ENCODE measurements at regions not wholly inside any gene's neighbourhood (a gene's known extent, or its start where the extent isn't known, plus 50 kb on each side); places are given as distances from the start of the nearest gene placed in this dataset.

GRCh38 chr12:67833602-67834001 lies 155.6 kb upstream of the IFNG-AS1 start:
- H3K79me2 ChIP-seq (ENCODE audit: control insufficient read depth, insufficient read depth, low read length, unreplicated experiment) = no peaks in the 10 kb centered on the region
- H3K27me3 ChIP-seq (ENCODE audit: insufficient read depth, low read length) = no peaks in the 10 kb centered on the region
- H3K4me1 ChIP-seq (ENCODE audit: control insufficient read depth, insufficient read depth, low read length, unreplicated experiment) = peaks cover 2% of the 10 kb centered on the region
- no peaks in the 10 kb centered on the region for H3K36me3 ChIP-seq (ENCODE audit: insufficient read depth, low read length)
- no peak overlapping the region for H3K4me3 ChIP-seq (ENCODE audit: low read depth, low read length)
- H2AFZ ChIP-seq (ENCODE audit: low read length, unreplicated experiment) = no peak overlapping the region
- H3K27ac ChIP-seq (ENCODE audit: low read depth, low read length) = no peak overlapping the region

GRCh38 chr12:67837876-67838275 lies 151.4 kb upstream of the IFNG-AS1 start:
- no peaks in the 10 kb centered on the region for H3K36me3 ChIP-seq (ENCODE audit: insufficient read depth, low read length)
- no peak overlapping the region for H2AFZ ChIP-seq (ENCODE audit: low read length, unreplicated experiment)
- no peak overlapping the region for H3K4me3 ChIP-seq (ENCODE audit: low read depth, low read length)
- no peaks in the 10 kb centered on the region for H3K27me3 ChIP-seq (ENCODE audit: insufficient read depth, low read length)
- no peaks in the 10 kb centered on the region for H3K4me1 ChIP-seq (ENCODE audit: control insufficient read depth, insufficient read depth, low read length, unreplicated experiment)
- H3K27ac ChIP-seq (ENCODE audit: low read depth, low read length) = no peak overlapping the region
- H3K79me2 ChIP-seq (ENCODE audit: control insufficient read depth, insufficient read depth, low read length, unreplicated experiment) = no peaks in the 10 kb centered on the region

- H2AFZ ChIP-seq (ENCODE audit: low read length, unreplicated experiment) = no peak overlapping the region
- H3K79me2 ChIP-seq (ENCODE audit: control insufficient read depth, insufficient read depth, low read length, unreplicated experiment) = no peaks in the 10 kb centered on the region
These were observed 147.1 kb upstream of the IFNG-AS1 start for GRCh38 chr12:67842124-67842523.

GRCh38 chr12:67843257-67843656 lies 146.0 kb upstream of the IFNG-AS1 start:
- Histone ChIP-seq H2AFZ (ENCODE audit: low read length, unreplicated experiment) (no peak overlapping the region), H3K4me3 (ENCODE audit: low read depth, low read length) (no peak overlapping the region), H3K36me3 (ENCODE audit: insufficient read depth, low read length) (no peaks in the 10 kb centered on the region), H3K27ac (ENCODE audit: low read depth, low read length) (no peak overlapping the region), H3K4me1 (ENCODE audit: control insufficient read depth, insufficient read depth, low read length, unreplicated experiment) (no peaks in the 10 kb centered on the region), H3K27me3 (ENCODE audit: insufficient read depth, low read length) (no peaks in the 10 kb centered on the region), H3K79me2 (ENCODE audit: control insufficient read depth, insufficient read depth, low read length, unreplicated experiment) (no peaks in the 10 kb centered on the region)

More at GRCh38 chr12:67842124-67842523, 147.1 kb upstream of the IFNG-AS1 start:
- H3K4me3 ChIP-seq (ENCODE audit: low read depth, low read length) = no peak overlapping the region
- H3K36me3 ChIP-seq (ENCODE audit: insufficient read depth, low read length) = no peaks in the 10 kb centered on the region
- H3K4me1 ChIP-seq (ENCODE audit: control insufficient read depth, insufficient read depth, low read length, unreplicated experiment) = no peaks in the 10 kb centered on the region
- no peaks in the 10 kb centered on the region for H3K27me3 ChIP-seq (ENCODE audit: insufficient read depth, low read length)
- H3K27ac ChIP-seq (ENCODE audit: low read depth, low read length) = no peak overlapping the region

- Histone ChIP-seq H3K27ac (ENCODE audit: low read depth, low read length) (no peak overlapping the region), H3K27me3 (ENCODE audit: insufficient read depth, low read length) (no peaks in the 10 kb centered on the region), H3K79me2 (ENCODE audit: control insufficient read depth, insufficient read depth, low read length, unreplicated experiment) (no peaks in the 10 kb centered on the region), H3K36me3 (ENCODE audit: insufficient read depth, low read length) (no peaks in the 10 kb centered on the region), H2AFZ (ENCODE audit: low read length, unreplicated experiment) (peak overlapping the region; percentile 99), H3K4me3 (ENCODE audit: low read depth, low read length) (peak overlapping the region; percentile 69), H3K4me1 (ENCODE audit: control insufficient read depth, insufficient read depth, low read length, unreplicated experiment) (peaks cover 8% of the 10 kb centered on the region)
These were observed 136.5 kb upstream of the IFNG-AS1 start for GRCh38 chr12:67852701-67853100.

- H3K36me3 ChIP-seq (ENCODE audit: insufficient read depth, low read length) = no peaks in the 10 kb centered on the region
- no peaks in the 10 kb centered on the region for H3K79me2 ChIP-seq (ENCODE audit: control insufficient read depth, insufficient read depth, low read length, unreplicated experiment)
- H3K27me3 ChIP-seq (ENCODE audit: insufficient read depth, low read length) = no peaks in the 10 kb centered on the region
- H2AFZ ChIP-seq (ENCODE audit: low read length, unreplicated experiment) = peak overlapping the region; percentile 99
- H3K27ac ChIP-seq (ENCODE audit: low read depth, low read length) = no peak overlapping the region
- H3K4me1 ChIP-seq (ENCODE audit: control insufficient read depth, insufficient read depth, low read length, unreplicated experiment) = peaks cover 8% of the 10 kb centered on the region
- peak overlapping the region; percentile 69 for H3K4me3 ChIP-seq (ENCODE audit: low read depth, low read length)
These were observed 136.0 kb upstream of the IFNG-AS1 start for GRCh38 chr12:67853204-67853603.

GRCh38 chr12:67854351-67854750 lies 134.9 kb upstream of the IFNG-AS1 start:
- no peak overlapping the region for H2AFZ ChIP-seq (ENCODE audit: low read length, unreplicated experiment)
- H3K79me2 ChIP-seq (ENCODE audit: control insufficient read depth, insufficient read depth, low read length, unreplicated experiment) = no peaks in the 10 kb centered on the region
- H3K27me3 ChIP-seq (ENCODE audit: insufficient read depth, low read length) = no peaks in the 10 kb centered on the region
- H3K4me1 ChIP-seq (ENCODE audit: control insufficient read depth, insufficient read depth, low read length, unreplicated experiment) = peaks cover 8% of the 10 kb centered on the region
- no peak overlapping the region for H3K4me3 ChIP-seq (ENCODE audit: low read depth, low read length)
- H3K36me3 ChIP-seq (ENCODE audit: insufficient read depth, low read length) = no peaks in the 10 kb centered on the region
- no peak overlapping the region for H3K27ac ChIP-seq (ENCODE audit: low read depth, low read length)

- no peak overlapping the region for H2AFZ ChIP-seq (ENCODE audit: low read length, unreplicated experiment)
- no peaks in the 10 kb centered on the region for H3K79me2 ChIP-seq (ENCODE audit: control insufficient read depth, insufficient read depth, low read length, unreplicated experiment)
- H3K36me3 ChIP-seq (ENCODE audit: insufficient read depth, low read length) = no peaks in the 10 kb centered on the region
- no peak overlapping the region for H3K4me3 ChIP-seq (ENCODE audit: low read depth, low read length)
- H3K27ac ChIP-seq (ENCODE audit: low read depth, low read length) = no peak overlapping the region
- no peaks in the 10 kb centered on the region for H3K27me3 ChIP-seq (ENCODE audit: insufficient read depth, low read length)
- peaks cover 8% of the 10 kb centered on the region for H3K4me1 ChIP-seq (ENCODE audit: control insufficient read depth, insufficient read depth, low read length, unreplicated experiment)
These were observed 134.1 kb upstream of the IFNG-AS1 start for GRCh38 chr12:67855103-67855502.

GRCh38 chr12:67871231-67871630 lies 118.0 kb upstream of the IFNG-AS1 start:
- H2AFZ ChIP-seq (ENCODE audit: low read length, unreplicated experiment) = no peak overlapping the region
- H3K27me3 ChIP-seq (ENCODE audit: insufficient read depth, low read length) = no peaks in the 10 kb centered on the region
- H3K4me3 ChIP-seq (ENCODE audit: low read depth, low read length) = no peak overlapping the region
- H3K36me3 ChIP-seq (ENCODE audit: insufficient read depth, low read length) = no peaks in the 10 kb centered on the region
- no peak overlapping the region for H3K27ac ChIP-seq (ENCODE audit: low read depth, low read length)
- H3K4me1 ChIP-seq (ENCODE audit: control insufficient read depth, insufficient read depth, low read length, unreplicated experiment) = no peaks in the 10 kb centered on the region
- H3K79me2 ChIP-seq (ENCODE audit: control insufficient read depth, insufficient read depth, low read length, unreplicated experiment) = no peaks in the 10 kb centered on the region

- Histone ChIP-seq H3K79me2 (ENCODE audit: control insufficient read depth, insufficient read depth, low read length, unreplicated experiment) (no peaks in the 10 kb centered on the region), H3K36me3 (ENCODE audit: insufficient read depth, low read length) (no peaks in the 10 kb centered on the region), H3K27me3 (ENCODE audit: insufficient read depth, low read length) (no peaks in the 10 kb centered on the region), H3K4me1 (ENCODE audit: control insufficient read depth, insufficient read depth, low read length, unreplicated experiment) (no peaks in the 10 kb centered on the region), H3K27ac (ENCODE audit: low read depth, low read length) (no peak overlapping the region), H3K4me3 (ENCODE audit: low read depth, low read length) (no peak overlapping the region), H2AFZ (ENCODE audit: low read length, unreplicated experiment) (no peak overlapping the region)
These were observed 115.9 kb upstream of the IFNG-AS1 start for GRCh38 chr12:67873355-67873754.

- H3K27me3 ChIP-seq (ENCODE audit: insufficient read depth, low read length) = no peaks in the 10 kb centered on the region
- H2AFZ ChIP-seq (ENCODE audit: low read length, unreplicated experiment) = no peak overlapping the region
- no peaks in the 10 kb centered on the region for H3K79me2 ChIP-seq (ENCODE audit: control insufficient read depth, insufficient read depth, low read length, unreplicated experiment)
- no peaks in the 10 kb centered on the region for H3K4me1 ChIP-seq (ENCODE audit: control insufficient read depth, insufficient read depth, low read length, unreplicated experiment)
- no peak overlapping the region for H3K27ac ChIP-seq (ENCODE audit: low read depth, low read length)
- H3K4me3 ChIP-seq (ENCODE audit: low read depth, low read length) = no peak overlapping the region
- no peaks in the 10 kb centered on the region for H3K36me3 ChIP-seq (ENCODE audit: insufficient read depth, low read length)
These were observed 112.8 kb upstream of the IFNG-AS1 start for GRCh38 chr12:67876305-67876915.
